HUDEP-2 (cell line): ENCODE measurements at regions not wholly inside any gene's neighbourhood (a gene's known extent, or its start where the extent isn't known, plus 50 kb on each side); places are given as distances from the start of the nearest gene placed in this dataset.
"Not testable (repeated sequence)": the region's sequence is repeated elsewhere in the genome, so short reads cannot be mapped to it uniquely, and the experiment has no call there.

Experiments used
- DNase-seq, 76 experiments: peaks; one replicate each; lab custom pipeline; 2025; ENCODE audit not compliant: unreplicated experiment in 76 of 76; lab: John Stamatoyannopoulos, UW

- no peak for DNase-seq
These were observed 467.0 kb downstream of the PPARGC1A start for GRCh38 chr4:23422878-23423277.

- no peak for DNase-seq
These were observed 476.2 kb downstream of the PPARGC1A start for GRCh38 chr4:23413631-23414030.

- DNase-seq = no peak
These were observed 477.1 kb downstream of the PPARGC1A start for GRCh38 chr4:23412701-23413100.

GRCh38 chr4:23408913-23409312 is 480.9 kb downstream of the PPARGC1A start:
- DNase-seq = not testable (repeated sequence)

GRCh38 chr4:23401572-23401971 is 488.3 kb downstream of the PPARGC1A start:
- DNase-seq = no peak

GRCh38 chr4:23392860-23393458 is 496.9 kb downstream of the PPARGC1A start:
- DNase-seq = no peak

- no peak for DNase-seq
These were observed 499.6 kb downstream of the PPARGC1A start for GRCh38 chr4:23390246-23390645.

GRCh38 chr4:23388699-23389395 is 501.0 kb downstream of the PPARGC1A start:
- DNase-seq = no peak

- DNase-seq = no peak
These were observed 501.6 kb downstream of the PPARGC1A start for GRCh38 chr4:23388255-23388654.

GRCh38 chr4:23384741-23385140 is 505.1 kb downstream of the PPARGC1A start:
- DNase-seq = no peak

- DNase-seq = no peak
These were observed 507.0 kb downstream of the PPARGC1A start for GRCh38 chr4:23382879-23383278.

- DNase-seq = no peak
These were observed 515.6 kb downstream of the PPARGC1A start for GRCh38 chr4:23374259-23374658.

GRCh38 chr4:23373261-23373660 is 516.6 kb downstream of the PPARGC1A start:
- DNase-seq = peak in 1 of 76 experiments; percentile 4

GRCh38 chr4:23371533-23371932 is 518.3 kb downstream of the PPARGC1A start:
- no peak for DNase-seq

GRCh38 chr4:23369331-23369730 is 520.5 kb downstream of the PPARGC1A start:
- no peak for DNase-seq

- no peak for DNase-seq
These were observed 521.7 kb downstream of the PPARGC1A start for GRCh38 chr4:23368081-23368697.

- DNase-seq = no peak
These were observed 523.3 kb downstream of the PPARGC1A start for GRCh38 chr4:23366557-23366906.

GRCh38 chr4:23365871-23366556 is 523.8 kb downstream of the PPARGC1A start:
- no peak for DNase-seq

- DNase-seq = no peak
These were observed 524.8 kb downstream of the PPARGC1A start for GRCh38 chr4:23365086-23365485.

- DNase-seq = no peak
These were observed 525.7 kb downstream of the PPARGC1A start for GRCh38 chr4:23364167-23364566.

- DNase-seq = no peak
These were observed 528.4 kb downstream of the PPARGC1A start for GRCh38 chr4:23361453-23361852.

GRCh38 chr4:23360718-23361117 is 529.1 kb downstream of the PPARGC1A start:
- DNase-seq = no peak
